SU-DHL-6 (cell line): ENCODE measurements at regions not wholly inside any gene's neighbourhood (a gene's known extent, or its start where the extent isn't known, plus 50 kb on each side); places are given as distances from the start of the nearest gene placed in this dataset.

Source experiments
- CTCF ChIP-seq: fragments of 200-600 bp; sonication (generic); IDR thresholded peaks from one replicate; pipeline ENCODE4 v1.5.1; 2017; ENCODE audit warnings: antibody characterized with exemption, mild to moderate bottlenecking, low read length, moderate library complexity; ENCODE audit not compliant: insufficient read depth, poor library complexity, severe bottlenecking
- EZH2phosphoT487 ChIP-seq: fragments of 200-600 bp; sonication (generic), shearing (Covaris generic); conservative IDR thresholded peaks from 2 replicates; pipeline ENCODE4 v1.6.1; 2018; ENCODE audit warnings: mild to moderate bottlenecking, antibody characterized with exemption, low read length, moderate library complexity, mixed read lengths

- no peak for TF ChIP-seq CTCF
- no peak for TF ChIP-seq EZH2phosphoT487
These were observed 399.6 kb upstream of the TBL1XR1 start for GRCh38 chr3:177596816-177597271.
